HEK293T (cell line): ENCODE measurements at regions not wholly inside any gene's neighbourhood (a gene's known extent, or its start where the extent isn't known, plus 50 kb on each side); places are given as distances from the start of the nearest gene placed in this dataset.

Experiments used
- CTCF ChIA-PET: fragments of 350-600 bp; formaldehyde crosslinking; extraction: SDS; loops from one replicate; lab custom pipeline; 2021; ENCODE audit warnings: antibody characterized with exemption, inconsistent platforms; lab: Yijun Ruan, JAX
- POLR2A ChIA-PET: fragments of 350-600 bp; formaldehyde crosslinking; extraction: SDS; loops from one replicate; lab custom pipeline; 2020; ENCODE audit warnings: antibody characterized with exemption, inconsistent platforms; lab: Yijun Ruan, JAX
- DNase-seq: peaks from one replicate; pipeline ENCODE4 v3.0.0; 2012; ENCODE audit warnings: mixed read lengths; ENCODE audit errors: extremely low spot score
- ARNT ChIP-seq: fragments of 450-650 bp; IDR thresholded peaks from 2 replicates; pipeline ENCODE4 v1.6.1; 2017; ENCODE audit warnings: mild to moderate bottlenecking
- BHLHE40 ChIP-seq: fragments of 450-650 bp; IDR thresholded peaks from 2 replicates; pipeline ENCODE4 v1.6.1; 2016; ENCODE audit warnings: mild to moderate bottlenecking, moderate library complexity, borderline replicate concordance
- CTBP1 ChIP-seq: fragments of 450-650 bp; IDR thresholded peaks from 2 replicates; pipeline ENCODE4 v1.6.1; 2016; ENCODE audit warnings: borderline replicate concordance
- ELF4 ChIP-seq: fragments of 450-650 bp; IDR thresholded peaks from 2 replicates; pipeline ENCODE4 v1.6.1; 2017; ENCODE audit warnings: antibody characterized with exemption
- FOXA1 ChIP-seq: fragments of 450-650 bp; IDR thresholded peaks from 2 replicates; pipeline ENCODE4 v1.6.1; 2016; ENCODE audit warnings: mild to moderate bottlenecking
- FOXK2 ChIP-seq: fragments of 450-650 bp; IDR thresholded peaks from 2 replicates; pipeline ENCODE4 v1.6.1; 2016; ENCODE audit warnings: mild to moderate bottlenecking
- FOXM1 ChIP-seq: fragments of 450-650 bp; IDR thresholded peaks from 2 replicates; pipeline ENCODE4 v1.6.1; 2017; ENCODE audit warnings: mild to moderate bottlenecking, borderline replicate concordance
- HDGF ChIP-seq: fragments of 450-650 bp; IDR thresholded peaks from 2 replicates; pipeline ENCODE4 v1.6.1; 2017; ENCODE audit warnings: antibody characterized with exemption, borderline replicate concordance
- L3MBTL2 ChIP-seq: fragments of 450-650 bp; conservative IDR thresholded peaks from 2 replicates; pipeline ENCODE4 v1.6.1; 2016; ENCODE audit warnings: mild to moderate bottlenecking
- LEF1 ChIP-seq: fragments of 450-650 bp; IDR thresholded peaks from 2 replicates; pipeline ENCODE4 v1.6.1; 2017; ENCODE audit warnings: mild to moderate bottlenecking, borderline replicate concordance
- NFRKB ChIP-seq: fragments of 450-650 bp; IDR thresholded peaks from 2 replicates; pipeline ENCODE4 v1.6.1; 2016; ENCODE audit warnings: mild to moderate bottlenecking, moderate library complexity
- PKNOX1 ChIP-seq: fragments of 450-650 bp; IDR thresholded peaks from 2 replicates; pipeline ENCODE4 v1.6.1; 2016
- SP1 ChIP-seq: fragments of 450-650 bp; IDR thresholded peaks from 2 replicates; pipeline ENCODE4 v1.6.1; 2017
- SUZ12 ChIP-seq: fragments of 450-650 bp; IDR thresholded peaks from 2 replicates; pipeline ENCODE4 v1.6.1; 2016; ENCODE audit warnings: mild to moderate bottlenecking
- TARDBP ChIP-seq: fragments of 450-650 bp; IDR thresholded peaks from 2 replicates; pipeline ENCODE4 v1.6.1; 2016
- ZNF384 ChIP-seq: fragments of 450-650 bp; IDR thresholded peaks from 2 replicates; pipeline ENCODE4 v1.6.1; 2016

GRCh38 chr6:11329726-11330412 is 97.4 kb upstream of the NEDD9 start:
- ChIA-PET CTCF (no interaction called here), POLR2A (no interaction called here)
- no peak for DNase-seq
- TF ChIP-seq CTBP1 (no peak), SP1 (no peak), ARNT (no peak), FOXM1 (no peak), LEF1 (no peak), PKNOX1 (no peak), NFRKB (no peak), SUZ12 (no peak), FOXK2 (no peak), HDGF (no peak), FOXA1 (no peak), ZNF384 (no peak), L3MBTL2 (no peak), BHLHE40 (no peak), TARDBP (no peak), ELF4 (no peak)

GRCh38 chr6:11328613-11329247 is 96.3 kb upstream of the NEDD9 start:
- POLR2A ChIA-PET, result no interaction called here
- DNase-seq, result no peak
- TF ChIP-seq FOXM1 (no peak), LEF1 (no peak), ARNT (no peak), NFRKB (no peak), TARDBP (no peak), L3MBTL2 (no peak), ELF4 (no peak), ZNF384 (no peak), CTBP1 (no peak), FOXA1 (no peak), FOXK2 (no peak), SP1 (no peak), HDGF (no peak), SUZ12 (no peak), BHLHE40 (no peak), PKNOX1 (no peak)
- CTCF ChIA-PET, result no interaction called here

- TF ChIP-seq FOXA1 (no peak), ZNF384 (no peak), HDGF (no peak), SP1 (no peak), ELF4 (no peak), PKNOX1 (no peak), BHLHE40 (no peak)
- ChIA-PET CTCF (no interaction called here), POLR2A (no interaction called here)
- no peak for DNase-seq
These were observed 95.5 kb upstream of the NEDD9 start for GRCh38 chr6:11327961-11328360.

- ChIA-PET CTCF (no interaction called here), POLR2A (no interaction called here)
- DNase-seq, result no peak
- no peak for TF ChIP-seq CTBP1
- TF ChIP-seq NFRKB, result no peak
- no peak for TF ChIP-seq TARDBP
- TF ChIP-seq ELF4, result no peak
- no peak for TF ChIP-seq LEF1
- TF ChIP-seq FOXA1, result no peak
- no peak for TF ChIP-seq SUZ12
- TF ChIP-seq SP1, result no peak
- no peak for TF ChIP-seq ZNF384
- TF ChIP-seq HDGF, result no peak
- no peak for TF ChIP-seq BHLHE40
- TF ChIP-seq FOXK2, result no peak
- TF ChIP-seq ARNT, result no peak
These were observed 93.6 kb upstream of the NEDD9 start for GRCh38 chr6:11326116-11326515.

- no peak for TF ChIP-seq NFRKB
- TF ChIP-seq ARNT, result no peak
- no peak for TF ChIP-seq SP1
- no peak for TF ChIP-seq LEF1
- TF ChIP-seq ELF4, result no peak
- TF ChIP-seq PKNOX1, result no peak
- TF ChIP-seq CTBP1, result no peak
- no peak for TF ChIP-seq TARDBP
- no peak for TF ChIP-seq SUZ12
- no peak for TF ChIP-seq ZNF384
- DNase-seq, result no peak
- CTCF ChIA-PET, result no interaction called here
- POLR2A ChIA-PET, result no interaction called here
These were observed 92.1 kb upstream of the NEDD9 start for GRCh38 chr6:11324453-11325015.
